Breast epithelium (tissue), 3 donors: ENCODE measurements at regions not wholly inside any gene's neighbourhood (a gene's known extent, or its start where the extent isn't known, plus 50 kb on each side); places are given as distances from the start of the nearest gene placed in this dataset.

ENCODE experiments used
- CTCF ChIP-seq, 3 donors: fragments of 450-650 bp; IDR thresholded peaks; one replicate each; pipeline ENCODE4 v1.5.1; 2016 to 2017; ENCODE audit warnings: antibody characterized with exemption in 3 of 3, mild to moderate bottlenecking in 3 of 3, moderate library complexity in 3 of 3
- POLR2A ChIP-seq: fragments of 450-650 bp; IDR thresholded peaks from one replicate; pipeline ENCODE4 v1.6.1; 2016; ENCODE audit warnings: antibody characterized with exemption, mild to moderate bottlenecking, moderate library complexity

- TF ChIP-seq CTCF (IDR thresholded peaks at IDR 0.05) (no peak), POLR2A (no peak)
Measured at GRCh38 chr18:70421471-70422390, 132.9 kb downstream of the SOCS6 start.
